Smooth muscle cell (in vitro differentiated cells): ENCODE measurements at regions not wholly inside any gene's neighbourhood (a gene's known extent, or its start where the extent isn't known, plus 50 kb on each side); places are given as distances from the start of the nearest gene placed in this dataset.

Experiments
- DNase-seq: peaks from one replicate; lab custom pipeline; 2025; ENCODE audit not compliant: unreplicated experiment; lab: John Stamatoyannopoulos, UW
- H2AFZ ChIP-seq: fragments of 200-600 bp; sonication (generic); 2 replicates; pipeline ENCODE4 v1.6.0; 2016; ENCODE audit warnings: antibody characterized with exemption, low read depth, mild to moderate bottlenecking
- H3F3A ChIP-seq: fragments of 200-600 bp; sonication (generic); 2 replicates; pipeline ENCODE4 v1.6.0; 2017; ENCODE audit warnings: antibody characterized with exemption, low read depth
- H3K27ac ChIP-seq: fragments of 200-600 bp; sonication (generic); 2 replicates; pipeline ENCODE4 v1.5.1; 2016; ENCODE audit warnings: low read depth, mild to moderate bottlenecking
- H3K27me3 ChIP-seq: fragments of 200-600 bp; sonication (generic); 2 replicates; pipeline ENCODE4 v1.6.1; 2016; ENCODE audit warnings: low read depth, mild to moderate bottlenecking
- H3K36me3 ChIP-seq: fragments of 200-600 bp; sonication (generic); 2 replicates; pipeline ENCODE4 v1.5.1; 2016; ENCODE audit warnings: low read depth
- H3K4me1 ChIP-seq: fragments of 200-600 bp; sonication (generic); 2 replicates; pipeline ENCODE4 v1.5.1; 2016; ENCODE audit warnings: low read depth
- H3K4me2 ChIP-seq: fragments of 200-600 bp; sonication (generic); 2 replicates; pipeline ENCODE4 v1.6.0; 2016; ENCODE audit warnings: mild to moderate bottlenecking
- H3K4me3 ChIP-seq: fragments of 200-600 bp; sonication (generic); 2 replicates; pipeline ENCODE4 v1.5.1; 2016; ENCODE audit warnings: mild to moderate bottlenecking
- H3K79me2 ChIP-seq: fragments of 200-600 bp; sonication (generic); 2 replicates; pipeline ENCODE4 v1.6.0; 2016; ENCODE audit warnings: low read depth, mild to moderate bottlenecking
- H3K9ac ChIP-seq: fragments of 200-600 bp; sonication (generic); 2 replicates; pipeline ENCODE4 v1.6.0; 2016; ENCODE audit warnings: low read depth
- H3K9me3 ChIP-seq: fragments of 200-600 bp; sonication (generic); replicated peaks from 2 replicates; pipeline ENCODE4 v1.5.1; 2016; ENCODE audit warnings: low read depth
- H4K20me1 ChIP-seq: fragments of 200-600 bp; sonication (generic); 2 replicates; pipeline ENCODE4 v1.6.0; 2016; ENCODE audit warnings: low read depth
- WGBS: methylation state at CpG from one replicate; pipeline ENCODE4 v1.1.7; 2016; ENCODE audit warnings: low lambda C conversion rate; 5-methylcytosine and 5-hydroxymethylcytosine counted together
- TF ChIP-seq, protein P1 (sequence below): fragments of 200-600 bp; sonication (generic); IDR thresholded peaks from 2 replicates; pipeline ENCODE4 v1.5.1; 2017; ENCODE audit warnings: borderline replicate concordance, mild to moderate bottlenecking, antibody characterized with exemption; ENCODE audit not compliant: insufficient read depth, poor library complexity, severe bottlenecking

DNA sequence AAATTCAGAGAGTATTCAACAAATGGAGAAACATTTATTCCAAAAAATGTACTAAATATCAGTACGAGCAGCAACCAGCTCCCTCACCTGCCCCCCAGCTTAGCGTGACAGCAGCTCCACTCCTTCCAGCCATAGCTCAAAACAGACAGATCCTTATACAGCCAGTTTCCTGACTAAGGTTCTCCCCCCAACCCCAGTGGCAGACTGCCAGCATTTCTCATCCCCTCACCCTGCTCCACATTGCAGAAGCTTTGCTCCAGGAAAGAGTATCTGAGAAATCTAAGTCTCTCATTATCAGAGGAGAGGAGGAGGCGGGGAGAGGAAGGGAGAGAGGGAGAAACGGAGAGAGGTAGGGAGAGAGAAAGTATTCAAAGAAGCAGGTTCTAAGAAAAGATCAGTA, 53.3 kb upstream of the PASD1 start:
- WGBS, result 54% methylated on average over 4 of the region's 4 CpGs

DNA sequence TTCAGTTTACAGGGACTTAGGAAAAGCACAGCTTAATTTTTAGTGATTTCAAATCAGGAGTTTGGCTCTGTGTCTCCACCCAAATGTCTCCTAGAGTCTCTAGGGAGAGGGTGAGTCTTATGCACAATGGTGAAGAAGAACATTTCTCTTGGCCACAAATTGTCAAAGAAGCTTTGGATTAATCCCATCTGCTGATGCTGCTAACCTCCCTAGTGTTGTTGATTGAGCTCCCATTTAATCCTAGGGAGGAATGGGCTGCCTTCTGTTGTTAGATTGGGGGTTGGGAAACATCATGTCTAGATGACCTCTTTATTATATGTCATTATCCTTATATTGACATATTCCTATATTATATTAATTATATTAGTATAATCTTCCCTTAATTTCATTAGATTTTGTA, 50.0 kb upstream of the PASD1 start:
- Histone ChIP-seq H2AFZ (no peak overlapping the region), H3K4me3 (no peak overlapping the region), H3K79me2 (no peaks in the 10 kb centered on the region), H3K27ac (no peak overlapping the region), H3K9me3 (no peaks in the 10 kb centered on the region), H3K9ac (no peak overlapping the region), H3K27me3 (no peaks in the 10 kb centered on the region), H3K4me2 (no peak overlapping the region), H3K36me3 (no peaks in the 10 kb centered on the region), H4K20me1 (no peaks in the 10 kb centered on the region), H3K4me1 (no peaks in the 10 kb centered on the region), H3F3A (no peaks in the 10 kb centered on the region)
- DNase-seq, result no peak
- TF ChIP-seq, protein P1, sequence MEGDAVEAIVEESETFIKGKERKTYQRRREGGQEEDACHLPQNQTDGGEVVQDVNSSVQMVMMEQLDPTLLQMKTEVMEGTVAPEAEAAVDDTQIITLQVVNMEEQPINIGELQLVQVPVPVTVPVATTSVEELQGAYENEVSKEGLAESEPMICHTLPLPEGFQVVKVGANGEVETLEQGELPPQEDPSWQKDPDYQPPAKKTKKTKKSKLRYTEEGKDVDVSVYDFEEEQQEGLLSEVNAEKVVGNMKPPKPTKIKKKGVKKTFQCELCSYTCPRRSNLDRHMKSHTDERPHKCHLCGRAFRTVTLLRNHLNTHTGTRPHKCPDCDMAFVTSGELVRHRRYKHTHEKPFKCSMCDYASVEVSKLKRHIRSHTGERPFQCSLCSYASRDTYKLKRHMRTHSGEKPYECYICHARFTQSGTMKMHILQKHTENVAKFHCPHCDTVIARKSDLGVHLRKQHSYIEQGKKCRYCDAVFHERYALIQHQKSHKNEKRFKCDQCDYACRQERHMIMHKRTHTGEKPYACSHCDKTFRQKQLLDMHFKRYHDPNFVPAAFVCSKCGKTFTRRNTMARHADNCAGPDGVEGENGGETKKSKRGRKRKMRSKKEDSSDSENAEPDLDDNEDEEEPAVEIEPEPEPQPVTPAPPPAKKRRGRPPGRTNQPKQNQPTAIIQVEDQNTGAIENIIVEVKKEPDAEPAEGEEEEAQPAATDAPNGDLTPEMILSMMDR, result no peak

More for the DNA sequence above, 53.3 kb upstream of the PASD1 start:
- H2AFZ ChIP-seq, result no peak overlapping the region
- H3K9me3 ChIP-seq, result no peaks in the 10 kb centered on the region
- DNase-seq, result no peak
- no peak overlapping the region for H3K27ac ChIP-seq
- TF ChIP-seq, protein P1, result no peak
- no peaks in the 10 kb centered on the region for H3K79me2 ChIP-seq
- no peaks in the 10 kb centered on the region for H4K20me1 ChIP-seq
- H3K4me2 ChIP-seq, result no peak overlapping the region
- H3F3A ChIP-seq, result no peaks in the 10 kb centered on the region
- H3K27me3 ChIP-seq, result no peaks in the 10 kb centered on the region
- no peak overlapping the region for H3K4me3 ChIP-seq
- no peaks in the 10 kb centered on the region for H3K36me3 ChIP-seq
- no peak overlapping the region for H3K9ac ChIP-seq
- no peaks in the 10 kb centered on the region for H3K4me1 ChIP-seq
